Superior temporal gyrus (tissue), 1 donor: ENCODE measurements at regions not wholly inside any gene's neighbourhood (a gene's known extent, or its start where the extent isn't known, plus 50 kb on each side); places are given as distances from the start of the nearest gene placed in this dataset.
A peak's percentile ranks its signal among the peaks of the same experiment; 100 is the strongest.
"Not testable (repeated sequence)": the region's sequence is repeated elsewhere in the genome, so short reads cannot be mapped to it uniquely, and the experiment has no call there.

Experiments
- DNase-seq: peaks from one replicate; pipeline ENCODE4 v3.0.0-alpha.2; 2016; ENCODE audit errors: extremely low spot score

- DNase-seq: not testable (repeated sequence)
Observed at GRCh38 chr1:176396604-176397395, 66.2 kb upstream of the PAPPA2 start.

DNA sequence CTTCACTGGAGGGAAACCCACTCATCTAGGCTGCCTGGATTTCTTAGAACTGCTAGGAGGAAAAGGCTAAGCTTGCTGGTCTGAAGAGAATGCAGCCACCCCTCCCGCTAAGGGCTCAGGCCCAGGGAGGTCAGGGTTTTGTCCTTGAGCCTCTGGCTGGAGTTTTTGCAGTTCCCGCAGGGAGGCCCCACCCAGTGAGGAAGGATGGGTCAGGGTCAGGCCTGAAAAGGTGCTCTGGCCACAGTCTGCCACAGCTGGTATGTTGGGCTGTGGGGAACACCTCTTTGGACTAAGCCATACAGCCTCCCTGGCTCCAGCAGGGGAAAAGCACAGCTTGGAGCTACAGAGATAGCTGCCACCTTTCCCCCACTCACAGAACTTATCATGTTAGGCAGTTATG is 71.4 kb upstream of the PAPPA2 start:
- no peak for DNase-seq

GRCh38 chr1:176384841-176385240 is 78.1 kb upstream of the PAPPA2 start:
- no peak for DNase-seq

DNA sequence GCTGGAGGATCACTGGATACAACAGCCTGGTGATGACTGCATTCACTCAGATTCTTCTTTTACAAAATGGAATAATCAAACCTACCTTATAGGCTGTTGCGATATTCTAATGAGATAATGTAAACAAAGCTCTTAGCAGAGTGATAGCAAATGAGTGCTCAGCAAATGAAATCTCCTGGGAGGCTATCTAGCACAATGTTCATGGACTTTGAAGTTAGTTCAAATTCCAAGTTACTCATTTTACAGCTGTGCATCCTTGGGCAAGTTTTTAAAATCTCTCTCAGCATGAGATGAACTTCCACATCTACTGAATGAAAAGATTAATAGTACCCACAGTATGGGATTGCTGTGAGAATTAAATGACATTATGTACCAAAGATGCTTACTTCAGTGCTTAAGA is 80.8 kb upstream of the PAPPA2 start:
- no peak for DNase-seq

DNA sequence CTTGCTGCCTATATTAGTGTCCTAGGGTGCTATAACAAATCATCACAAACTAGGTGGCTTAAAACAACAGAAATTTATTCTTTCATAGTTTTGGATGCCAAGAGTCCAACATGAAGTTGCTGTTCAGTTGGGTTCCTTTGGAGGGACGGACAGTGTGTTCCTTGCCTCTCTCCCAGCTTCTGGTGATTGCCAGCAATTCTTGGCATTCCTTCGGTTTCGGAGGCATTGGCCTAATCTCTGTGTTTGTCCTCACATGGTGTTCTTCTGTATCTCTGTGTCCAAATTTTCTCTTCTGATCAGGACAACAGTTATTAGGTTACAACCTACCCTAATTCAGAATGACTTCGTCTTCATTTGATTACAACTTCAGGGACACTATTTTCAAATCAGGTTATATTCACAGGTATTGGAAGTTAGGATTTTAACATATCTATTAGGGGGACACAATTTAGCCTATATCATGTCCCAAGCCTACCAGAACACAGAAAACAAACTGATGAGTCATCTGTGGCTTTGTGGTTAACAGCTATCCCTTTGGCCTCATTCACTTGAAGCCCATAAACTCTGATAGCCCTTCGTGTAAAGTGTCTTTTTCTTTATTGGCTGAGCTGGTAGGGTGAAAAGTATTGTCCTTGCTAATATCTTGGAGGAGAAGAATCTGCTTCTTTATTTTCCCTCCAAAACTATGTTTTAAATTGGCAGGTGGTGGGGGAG is 83.2 kb upstream of the PAPPA2 start:
- DNase-seq: no peak

- peak; percentile 90 for DNase-seq
Observed at GRCh38 chr1:176374967-176375569, 87.9 kb upstream of the PAPPA2 start.

GRCh38 chr1:176364236-176364905 is 98.6 kb upstream of the PAPPA2 start:
- no peak for DNase-seq

GRCh38 chr1:176349135-176349715 is 113.8 kb upstream of the PAPPA2 start:
- not testable (repeated sequence) for DNase-seq

DNA sequence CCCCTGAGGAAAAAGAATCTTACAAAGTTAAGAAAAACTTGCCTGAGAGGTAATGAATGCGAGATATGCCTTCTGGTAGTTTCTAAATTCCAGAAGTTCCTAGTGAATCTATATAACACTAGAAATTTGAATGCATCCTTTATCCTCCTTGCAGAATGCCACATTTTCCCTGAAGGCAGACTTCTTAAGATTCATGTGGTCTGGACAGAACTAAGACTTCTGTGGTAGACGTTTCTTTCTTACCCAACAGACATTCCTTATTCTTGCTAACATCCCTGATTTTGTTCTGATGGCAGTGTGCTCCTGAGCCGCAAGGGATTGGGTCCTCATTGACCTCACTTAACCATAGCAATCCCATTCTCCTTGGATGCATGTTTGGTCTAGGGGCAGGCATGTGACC is 121.3 kb upstream of the PAPPA2 start:
- DNase-seq: no peak

- no peak for DNase-seq
Observed at GRCh38 chr1:176338877-176339276, 124.1 kb upstream of the PAPPA2 start.

GRCh38 chr1:176330782-176331181 is 123.7 kb upstream of the COP1 start:
- DNase-seq: no peak

- no peak for DNase-seq
Observed at GRCh38 chr1:176325664-176326063, 118.6 kb upstream of the COP1 start.

- no peak for DNase-seq
Observed at GRCh38 chr1:176323472-176323871, 116.4 kb upstream of the COP1 start.

DNA sequence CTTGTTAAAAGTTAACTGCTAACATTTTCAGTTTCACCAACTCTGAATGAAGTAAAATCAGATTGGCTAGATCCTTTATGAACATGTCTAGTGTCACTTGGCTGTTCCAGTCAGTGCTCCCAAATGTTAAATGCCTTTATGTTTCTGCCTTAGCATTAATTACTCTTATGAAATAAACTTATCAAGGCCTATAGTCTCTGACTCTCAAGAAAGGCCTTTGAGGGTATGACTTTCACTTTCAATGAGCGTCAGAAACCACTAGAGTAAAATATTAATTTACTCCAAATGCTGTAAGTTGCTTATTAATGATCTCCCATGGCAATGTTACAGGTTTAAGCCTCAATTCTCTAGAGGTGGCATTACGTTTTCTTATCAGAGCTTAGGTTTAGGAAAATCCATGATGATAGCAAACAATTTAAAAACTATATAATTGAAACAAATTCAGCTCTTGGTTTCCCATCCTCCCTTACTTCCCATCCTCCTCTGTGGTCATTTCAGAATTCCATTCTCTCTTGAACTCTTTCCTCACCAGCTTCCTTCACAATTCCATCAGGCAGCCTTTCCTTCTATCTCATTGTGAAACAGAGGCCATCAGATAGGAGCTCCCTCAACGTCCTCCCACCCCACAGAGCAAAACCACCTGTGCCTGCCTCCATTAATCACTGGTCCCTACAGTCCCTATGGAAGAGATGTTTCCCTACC is 108.6 kb upstream of the COP1 start:
- DNase-seq: no peak

GRCh38 chr1:176296602-176297001 is 89.5 kb upstream of the COP1 start:
- not testable (repeated sequence) for DNase-seq

DNA sequence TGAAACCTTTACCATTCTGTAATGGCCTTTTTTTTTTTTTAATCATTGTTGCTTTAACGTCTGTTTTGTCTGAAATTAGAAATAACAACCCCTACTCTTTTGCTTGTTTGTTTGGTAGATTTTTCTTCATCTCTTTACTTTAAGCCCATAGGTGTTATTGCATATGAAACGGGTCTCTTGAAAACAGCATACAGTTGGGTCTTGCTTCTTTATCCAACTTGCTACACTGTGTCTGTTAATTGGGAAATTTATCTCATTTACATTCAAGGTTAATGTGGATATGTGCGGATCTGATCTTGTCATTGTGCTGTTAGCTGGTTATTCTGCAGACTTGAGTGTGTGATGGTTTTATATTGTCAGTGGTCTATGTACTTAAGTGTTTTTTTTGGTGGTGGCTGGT is 78.9 kb upstream of the COP1 start:
- no peak for DNase-seq

GRCh38 chr1:176271572-176271971 is 64.5 kb upstream of the COP1 start:
- DNase-seq: no peak
